AG04449 (cell line): ENCODE measurements at regions not wholly inside any gene's neighbourhood (a gene's known extent, or its start where the extent isn't known, plus 50 kb on each side); places are given as distances from the start of the nearest gene placed in this dataset.

Experiments
- CTCF ChIA-PET: fragments of 350-600 bp; formaldehyde crosslinking; extraction: SDS; loops from one replicate; lab custom pipeline; 2021; ENCODE audit warnings: antibody characterized with exemption; lab: Yijun Ruan, JAX
- POLR2A ChIA-PET: fragments of 400-600, 350-600 bp; formaldehyde crosslinking; extraction: SDS; loops from one replicate; lab custom pipeline; 2020; ENCODE audit warnings: antibody characterized with exemption, inconsistent platforms; lab: Yijun Ruan, JAX
- DNase-seq: peaks from one replicate; pipeline ENCODE4 v3.0.0-alpha.2; 2010; ENCODE audit warnings: low read depth, low spot score
- H3K4me3 ChIP-seq: 2 replicates; pipeline ENCODE4 v1.5.1; 2011; ENCODE audit warnings: low read depth, mild to moderate bottlenecking, control low read depth, low read length
- CTCF ChIP-seq: IDR thresholded peaks from one replicate; pipeline ENCODE4 v1.5.1; 2011; ENCODE audit warnings: mild to moderate bottlenecking, moderate library complexity, low read length, control low read depth, inconsistent platforms; ENCODE audit not compliant: insufficient read depth; ENCODE audit errors: missing control alignments

DNA sequence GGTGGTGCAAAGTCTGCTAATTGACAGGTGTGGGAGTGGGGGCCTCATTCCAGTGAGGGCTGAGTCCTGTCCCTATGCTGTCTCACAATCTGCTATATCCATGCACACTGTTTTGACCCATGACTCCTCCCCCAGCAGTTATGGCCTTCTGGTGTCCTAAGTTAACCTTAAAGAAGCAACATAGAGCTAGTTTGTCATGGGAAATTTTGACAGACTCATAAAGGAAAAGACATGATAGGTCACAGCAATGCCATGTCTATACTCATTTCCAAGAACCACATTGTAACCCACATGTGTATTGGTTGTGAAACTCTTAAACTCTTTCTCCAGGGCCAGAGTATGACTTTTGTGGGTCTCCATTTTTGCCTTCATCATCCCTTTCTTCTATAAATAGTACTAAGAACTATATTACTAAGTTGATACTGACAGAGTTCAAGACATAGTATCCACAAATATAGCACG lies 78.2 kb upstream of the SLC1A4 start:
- ChIA-PET POLR2A (no interaction called here), CTCF (no interaction called here)
- DNase-seq, result no peak
- H3K4me3 ChIP-seq, result no peak overlapping the region
- TF ChIP-seq CTCF, result no peak

DNA sequence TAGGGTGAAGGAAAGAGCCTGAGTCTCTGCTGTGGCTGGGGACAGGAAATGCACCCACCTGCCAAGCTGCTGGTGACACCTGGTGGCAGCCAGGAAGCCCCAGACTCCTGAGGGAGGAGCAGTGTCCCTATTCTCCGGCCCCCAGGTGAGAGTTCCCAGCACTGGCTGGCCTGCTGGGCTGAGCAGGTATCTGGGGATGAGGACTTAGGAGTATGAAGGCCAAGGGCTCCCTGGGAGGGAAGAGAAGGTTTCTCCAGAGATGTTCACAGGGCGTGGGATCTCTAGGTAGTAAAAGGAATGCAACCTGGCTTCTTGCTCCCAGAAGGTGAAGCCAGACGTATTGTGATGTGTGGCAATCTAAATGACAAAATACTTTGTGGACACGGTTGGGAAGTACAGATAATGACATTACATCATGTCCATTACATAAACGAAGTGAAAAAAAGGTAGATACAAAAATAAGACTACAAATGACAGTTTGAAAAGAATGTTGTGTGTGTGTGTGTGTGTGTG lies 75.8 kb upstream of the SLC1A4 start:
- no peak overlapping the region for H3K4me3 ChIP-seq
- ChIA-PET POLR2A (no interaction called here), CTCF (interaction anchor here (1.1 to 13.6 kb wide), 3 partner anchors 8 to 124 kb away, joined by 5 to 331 read pairs (median 7); no protein-coding TSS in a partner anchor)
- DNase-seq, result no peak
- TF ChIP-seq CTCF, result no peak

- CTCF ChIA-PET, result interaction anchor here (1.0 to 13.6 kb wide), 6 partner anchors 9 to 123 kb away, joined by 3 to 331 read pairs (median 6); no protein-coding TSS in a partner anchor
- H3K4me3 ChIP-seq, result no peak overlapping the region
Observed at GRCh38 chr2:64914247-64914646, 75.0 kb upstream of the SLC1A4 start.

GRCh38 chr2:64914735-64915509 lies 74.3 kb upstream of the SLC1A4 start:
- no peak for DNase-seq

More at GRCh38 chr2:64914247-64914646, 75.0 kb upstream of the SLC1A4 start:
- POLR2A ChIA-PET, result no interaction called here
- no peak for TF ChIP-seq CTCF
- no peak for DNase-seq

DNA sequence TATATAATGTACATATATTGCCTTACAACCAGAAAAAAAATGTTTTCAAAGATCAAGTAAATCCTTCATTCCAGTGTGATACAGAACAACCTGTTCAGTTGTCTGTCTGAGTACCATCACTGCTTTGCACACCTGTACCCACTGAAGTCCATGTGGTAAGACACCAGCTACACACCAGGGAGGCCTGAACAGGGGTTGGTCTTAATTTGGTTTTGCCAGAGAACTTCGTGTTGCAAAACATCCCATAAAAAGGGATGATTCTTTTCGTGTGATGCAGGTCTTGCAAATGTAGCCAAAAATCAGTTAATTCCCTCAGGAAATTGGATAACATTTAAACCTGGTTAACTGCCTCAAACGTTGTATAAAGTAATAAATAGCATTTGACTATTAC lies 73.7 kb upstream of the SLC1A4 start:
- CTCF ChIA-PET, result interaction anchor here (0.7 to 13.6 kb wide), 13 partner anchors 8 to 658 kb away, joined by 3 to 331 read pairs (median 6); partner anchors contain the start of gene CEP68
- DNase-seq, result no peak
- H3K4me3 ChIP-seq, result no peak overlapping the region
- POLR2A ChIA-PET, result no interaction called here
- TF ChIP-seq CTCF, result no peak

More at GRCh38 chr2:64914735-64915509, 74.3 kb upstream of the SLC1A4 start:
- ChIA-PET POLR2A (no interaction called here), CTCF (interaction anchor here (0.7 to 13.6 kb wide), 14 partner anchors 8 to 584 kb away, joined by 3 to 331 read pairs (median 6); partner anchors contain the start of gene CEP68)
- no peak for TF ChIP-seq CTCF
- no peak overlapping the region for H3K4me3 ChIP-seq
